ENCODE measurements at regions not wholly inside any gene's neighbourhood (a gene's known extent, or its start where the extent isn't known, plus 50 kb on each side); places are given as distances from the start of the nearest gene placed in this dataset.

DNA sequence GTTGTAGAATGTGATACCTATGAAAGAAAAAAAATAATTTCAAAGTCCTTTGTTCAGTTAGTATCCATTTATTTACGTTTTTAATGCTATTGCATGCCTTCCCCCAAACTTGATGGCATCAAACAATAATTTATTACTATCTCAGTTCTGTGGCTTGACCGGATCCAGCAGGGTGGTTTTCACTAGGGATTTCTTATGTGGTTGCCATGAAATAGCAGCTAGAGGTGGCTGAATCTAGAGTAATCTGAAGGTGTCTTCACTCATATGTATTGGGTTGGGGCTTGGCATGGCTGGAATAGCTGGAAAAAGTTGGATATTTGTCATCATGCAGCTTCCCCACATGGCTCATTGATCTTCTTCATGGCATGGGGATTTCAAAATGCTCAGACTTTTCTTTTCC, 619.3 kb upstream of the ZNF608 start:
- DNase-seq (ENCODE audit: low read depth, low spot score): no peak
- Histone ChIP-seq H4K20me1 (ENCODE audit: control insufficient read depth, insufficient read depth) (no peaks in the 10 kb centered on the region), H3K9ac (ENCODE audit: control insufficient read depth, insufficient read depth, low read length) (no peak overlapping the region), H3K27ac (ENCODE audit: control insufficient read depth, insufficient read depth) (no peak overlapping the region), H2AFZ (ENCODE audit: control insufficient read depth, low read depth, low read length) (no peak overlapping the region), H3K4me3 (no peak overlapping the region), H3K4me1 (ENCODE audit: control insufficient read depth, insufficient read depth, low read length) (no peaks in the 10 kb centered on the region), H3K79me2 (ENCODE audit: control insufficient read depth, insufficient read depth, low read length) (no peaks in the 10 kb centered on the region), H3K9me3 (replicated peaks; ENCODE audit: control insufficient read depth, insufficient read depth, low read length) (no peaks in the 10 kb centered on the region; the same call in 2 of the 3 replicates), H3K4me2 (ENCODE audit: control insufficient read depth, insufficient read depth) (no peak overlapping the region), H3K36me3 (ENCODE audit: control insufficient read depth in 2 of 2, insufficient read depth in 2 of 2, low read length in 1 of 2) (no peaks in the 10 kb centered on the region), H3K27me3 (replicated peaks in 1 of 2; ENCODE audit: control insufficient read depth in 2 of 2, insufficient read depth in 2 of 2, low read length in 1 of 2) (no peaks in the 10 kb centered on the region)
- BruUV-seq (replicated peaks): no TSS peak
- no peak for ATAC-seq
- CTCF ChIA-PET: no interaction called here
- FAIRE-seq: no peak
- SMC1A ChIA-PET (ENCODE audit: uncharacterized antibody, unreplicated experiment): no interaction called here
- POLR2A ChIA-PET: interaction anchor here (0.8 kb wide), 1 partner anchor 50 kb away, joined by 3 read pairs; no protein-coding TSS in a partner anchor
- in situ Hi-C loops (cut with MboI) (no loop called here), intact Hi-C loops (cut with micrococcal nuclease; ENCODE audit: unreplicated experiment) (no loop called here)
- RAD21 ChIA-PET (ENCODE audit: unreplicated experiment): no interaction called here
- 27% methylated on average over 2 of the region's 2 CpGs for WGBS (ENCODE audit: insufficient coverage, insufficient replicate concordance, low lambda C conversion rate, missing lambda C conversion rate)
- TF ChIP-seq, protein P1, sequence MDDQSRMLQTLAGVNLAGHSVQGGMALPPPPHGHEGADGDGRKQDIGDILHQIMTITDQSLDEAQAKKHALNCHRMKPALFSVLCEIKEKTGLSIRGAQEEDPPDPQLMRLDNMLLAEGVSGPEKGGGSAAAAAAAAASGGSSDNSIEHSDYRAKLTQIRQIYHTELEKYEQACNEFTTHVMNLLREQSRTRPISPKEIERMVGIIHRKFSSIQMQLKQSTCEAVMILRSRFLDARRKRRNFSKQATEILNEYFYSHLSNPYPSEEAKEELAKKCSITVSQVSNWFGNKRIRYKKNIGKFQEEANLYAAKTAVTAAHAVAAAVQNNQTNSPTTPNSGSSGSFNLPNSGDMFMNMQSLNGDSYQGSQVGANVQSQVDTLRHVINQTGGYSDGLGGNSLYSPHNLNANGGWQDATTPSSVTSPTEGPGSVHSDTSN (IDR thresholded peaks at IDR 0.05; ENCODE audit: insufficient replicate concordance, low read depth, low read length): no peak
- TF ChIP-seq, protein P2, sequence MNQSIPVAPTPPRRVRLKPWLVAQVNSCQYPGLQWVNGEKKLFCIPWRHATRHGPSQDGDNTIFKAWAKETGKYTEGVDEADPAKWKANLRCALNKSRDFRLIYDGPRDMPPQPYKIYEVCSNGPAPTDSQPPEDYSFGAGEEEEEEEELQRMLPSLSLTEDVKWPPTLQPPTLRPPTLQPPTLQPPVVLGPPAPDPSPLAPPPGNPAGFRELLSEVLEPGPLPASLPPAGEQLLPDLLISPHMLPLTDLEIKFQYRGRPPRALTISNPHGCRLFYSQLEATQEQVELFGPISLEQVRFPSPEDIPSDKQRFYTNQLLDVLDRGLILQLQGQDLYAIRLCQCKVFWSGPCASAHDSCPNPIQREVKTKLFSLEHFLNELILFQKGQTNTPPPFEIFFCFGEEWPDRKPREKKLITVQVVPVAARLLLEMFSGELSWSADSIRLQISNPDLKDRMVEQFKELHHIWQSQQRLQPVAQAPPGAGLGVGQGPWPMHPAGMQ (IDR thresholded peaks at IDR 0.05; ENCODE audit: borderline replicate concordance): no peak
- TF ChIP-seq, protein P3, sequence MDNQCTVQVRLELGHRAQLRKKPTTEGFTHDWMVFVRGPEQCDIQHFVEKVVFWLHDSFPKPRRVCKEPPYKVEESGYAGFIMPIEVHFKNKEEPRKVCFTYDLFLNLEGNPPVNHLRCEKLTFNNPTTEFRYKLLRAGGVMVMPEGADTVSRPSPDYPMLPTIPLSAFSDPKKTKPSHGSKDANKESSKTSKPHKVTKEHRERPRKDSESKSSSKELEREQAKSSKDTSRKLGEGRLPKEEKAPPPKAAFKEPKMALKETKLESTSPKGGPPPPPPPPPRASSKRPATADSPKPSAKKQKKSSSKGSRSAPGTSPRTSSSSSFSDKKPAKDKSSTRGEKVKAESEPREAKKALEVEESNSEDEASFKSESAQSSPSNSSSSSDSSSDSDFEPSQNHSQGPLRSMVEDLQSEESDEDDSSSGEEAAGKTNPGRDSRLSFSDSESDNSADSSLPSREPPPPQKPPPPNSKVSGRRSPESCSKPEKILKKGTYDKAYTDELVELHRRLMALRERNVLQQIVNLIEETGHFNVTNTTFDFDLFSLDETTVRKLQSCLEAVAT (IDR thresholded peaks at IDR 0.05): no peak
- TF ChIP-seq SMAD5 (IDR thresholded peaks at IDR 0.05; ENCODE audit: low read depth) (no peak), POU2F2 (IDR thresholded peaks at IDR 0.05; ENCODE audit: borderline replicate concordance, low read depth, low read length) (no peak), ETV6 (conservative IDR thresholded peaks at IDR 0.05 in 1 of 2, IDR thresholded peaks at IDR 0.05 in 1 of 2; ENCODE audit: borderline replicate concordance in 1 of 2, low read depth in 1 of 2) (no peak), NFYB (IDR thresholded peaks at IDR 0.05; ENCODE audit: insufficient read depth, low read depth, low read length) (no peak), RAD21 (IDR thresholded peaks at IDR 0.05; ENCODE audit: insufficient read depth, low read depth, low read length) (no peak)
- TF ChIP-seq, protein P4, sequence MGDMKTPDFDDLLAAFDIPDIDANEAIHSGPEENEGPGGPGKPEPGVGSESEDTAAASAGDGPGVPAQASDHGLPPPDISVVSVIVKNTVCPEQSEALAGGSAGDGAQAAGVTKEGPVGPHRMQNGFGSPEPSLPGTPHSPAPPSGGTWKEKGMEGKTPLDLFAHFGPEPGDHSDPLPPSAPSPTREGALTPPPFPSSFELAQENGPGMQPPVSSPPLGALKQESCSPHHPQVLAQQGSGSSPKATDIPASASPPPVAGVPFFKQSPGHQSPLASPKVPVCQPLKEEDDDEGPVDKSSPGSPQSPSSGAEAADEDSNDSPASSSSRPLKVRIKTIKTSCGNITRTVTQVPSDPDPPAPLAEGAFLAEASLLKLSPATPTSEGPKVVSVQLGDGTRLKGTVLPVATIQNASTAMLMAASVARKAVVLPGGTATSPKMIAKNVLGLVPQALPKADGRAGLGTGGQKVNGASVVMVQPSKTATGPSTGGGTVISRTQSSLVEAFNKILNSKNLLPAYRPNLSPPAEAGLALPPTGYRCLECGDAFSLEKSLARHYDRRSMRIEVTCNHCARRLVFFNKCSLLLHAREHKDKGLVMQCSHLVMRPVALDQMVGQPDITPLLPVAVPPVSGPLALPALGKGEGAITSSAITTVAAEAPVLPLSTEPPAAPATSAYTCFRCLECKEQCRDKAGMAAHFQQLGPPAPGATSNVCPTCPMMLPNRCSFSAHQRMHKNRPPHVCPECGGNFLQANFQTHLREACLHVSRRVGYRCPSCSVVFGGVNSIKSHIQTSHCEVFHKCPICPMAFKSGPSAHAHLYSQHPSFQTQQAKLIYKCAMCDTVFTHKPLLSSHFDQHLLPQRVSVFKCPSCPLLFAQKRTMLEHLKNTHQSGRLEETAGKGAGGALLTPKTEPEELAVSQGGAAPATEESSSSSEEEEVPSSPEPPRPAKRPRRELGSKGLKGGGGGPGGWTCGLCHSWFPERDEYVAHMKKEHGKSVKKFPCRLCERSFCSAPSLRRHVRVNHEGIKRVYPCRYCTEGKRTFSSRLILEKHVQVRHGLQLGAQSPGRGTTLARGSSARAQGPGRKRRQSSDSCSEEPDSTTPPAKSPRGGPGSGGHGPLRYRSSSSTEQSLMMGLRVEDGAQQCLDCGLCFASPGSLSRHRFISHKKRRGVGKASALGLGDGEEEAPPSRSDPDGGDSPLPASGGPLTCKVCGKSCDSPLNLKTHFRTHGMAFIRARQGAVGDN (IDR thresholded peaks at IDR 0.05): no peak
- TF ChIP-seq, protein P5, sequence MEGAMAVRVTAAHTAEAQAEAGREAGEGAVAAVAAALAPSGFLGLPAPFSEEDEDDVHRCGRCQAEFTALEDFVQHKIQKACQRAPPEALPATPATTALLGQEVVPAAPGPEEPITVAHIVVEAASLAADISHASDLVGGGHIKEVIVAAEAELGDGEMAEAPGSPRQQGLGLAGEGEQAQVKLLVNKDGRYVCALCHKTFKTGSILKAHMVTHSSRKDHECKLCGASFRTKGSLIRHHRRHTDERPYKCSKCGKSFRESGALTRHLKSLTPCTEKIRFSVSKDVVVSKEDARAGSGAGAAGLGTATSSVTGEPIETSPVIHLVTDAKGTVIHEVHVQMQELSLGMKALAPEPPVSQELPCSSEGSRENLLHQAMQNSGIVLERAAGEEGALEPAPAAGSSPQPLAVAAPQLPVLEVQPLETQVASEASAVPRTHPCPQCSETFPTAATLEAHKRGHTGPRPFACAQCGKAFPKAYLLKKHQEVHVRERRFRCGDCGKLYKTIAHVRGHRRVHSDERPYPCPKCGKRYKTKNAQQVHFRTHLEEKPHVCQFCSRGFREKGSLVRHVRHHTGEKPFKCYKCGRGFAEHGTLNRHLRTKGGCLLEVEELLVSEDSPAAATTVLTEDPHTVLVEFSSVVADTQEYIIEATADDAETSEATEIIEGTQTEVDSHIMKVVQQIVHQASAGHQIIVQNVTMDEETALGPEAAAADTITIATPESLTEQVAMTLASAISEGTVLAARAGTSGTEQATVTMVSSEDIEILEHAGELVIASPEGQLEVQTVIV (IDR thresholded peaks at IDR 0.05; ENCODE audit: borderline replicate concordance, partially characterized antibody): no peak
- TF ChIP-seq, protein P6, sequence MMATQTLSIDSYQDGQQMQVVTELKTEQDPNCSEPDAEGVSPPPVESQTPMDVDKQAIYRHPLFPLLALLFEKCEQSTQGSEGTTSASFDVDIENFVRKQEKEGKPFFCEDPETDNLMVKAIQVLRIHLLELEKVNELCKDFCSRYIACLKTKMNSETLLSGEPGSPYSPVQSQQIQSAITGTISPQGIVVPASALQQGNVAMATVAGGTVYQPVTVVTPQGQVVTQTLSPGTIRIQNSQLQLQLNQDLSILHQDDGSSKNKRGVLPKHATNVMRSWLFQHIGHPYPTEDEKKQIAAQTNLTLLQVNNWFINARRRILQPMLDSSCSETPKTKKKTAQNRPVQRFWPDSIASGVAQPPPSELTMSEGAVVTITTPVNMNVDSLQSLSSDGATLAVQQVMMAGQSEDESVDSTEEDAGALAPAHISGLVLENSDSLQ (IDR thresholded peaks at IDR 0.05): no peak

All from GM12878 (cell line).